ENCODE measurements at regions not wholly inside any gene's neighbourhood (a gene's known extent, or its start where the extent isn't known, plus 50 kb on each side); places are given as distances from the start of the nearest gene placed in this dataset.

DNA sequence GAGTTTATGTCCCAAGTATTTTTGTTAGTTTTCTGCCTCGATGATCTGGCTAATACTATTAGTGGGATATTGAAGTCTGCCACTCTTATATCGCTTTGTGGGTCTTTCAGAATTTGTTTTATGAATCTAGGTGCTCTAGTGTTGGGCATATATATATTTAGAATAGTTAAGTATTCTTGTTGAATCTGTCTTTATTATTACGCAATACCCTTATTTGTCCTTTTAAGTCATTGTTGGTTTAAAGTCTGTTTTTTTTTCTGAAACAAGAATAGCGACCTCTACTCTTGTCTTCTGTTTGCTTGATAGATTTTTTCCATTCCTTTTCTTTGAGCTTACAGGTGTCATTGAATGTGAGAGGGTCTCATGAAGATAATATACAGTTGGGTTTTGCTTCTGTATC, 239.0 kb downstream of the ASCL1 start:
- Mint-ChIP-seq H3K27me3 (no peaks in the 10 kb centered on the region), H3K4me3 (no peak overlapping the region), H3K36me3 (no peaks in the 10 kb centered on the region), H3K4me1 (no peaks in the 10 kb centered on the region), H3K27ac (no peak overlapping the region), H3K9me3 (peaks cover 3% of the 10 kb centered on the region)
- no peak for DNase-seq
- CTCF ChIA-PET = no interaction called here

DNA sequence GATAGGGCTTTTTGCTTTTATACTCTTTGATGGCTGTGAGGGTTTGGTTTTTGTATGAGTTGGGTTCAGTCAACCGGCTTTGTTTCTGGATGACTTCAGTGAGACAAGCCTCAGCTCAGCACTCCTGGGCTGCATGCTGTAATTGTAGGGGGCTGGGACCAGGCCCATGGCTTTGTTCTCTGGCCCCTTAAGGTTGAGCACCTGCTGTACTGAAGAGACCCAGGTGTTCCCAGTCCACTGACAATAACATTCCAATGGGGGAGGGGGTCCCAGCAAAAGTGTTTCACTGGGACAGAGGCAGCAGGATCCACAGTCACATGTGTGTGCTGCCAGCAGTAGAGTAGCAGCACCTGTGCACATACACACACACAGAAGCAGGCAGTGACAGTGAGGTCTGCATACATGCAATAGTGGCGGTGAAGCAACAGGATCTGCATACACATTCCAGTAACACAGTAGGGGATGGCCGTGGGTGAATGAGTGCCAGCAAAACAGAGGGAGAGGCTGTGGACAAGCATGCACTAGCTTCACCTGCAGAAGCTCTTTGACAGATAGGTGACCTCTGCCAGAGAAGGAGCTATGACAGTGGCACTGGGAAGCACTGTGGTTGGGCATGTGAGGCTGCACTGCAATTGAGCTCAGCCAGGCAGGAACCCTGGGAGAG, 240.4 kb downstream of the ASCL1 start:
- Mint-ChIP-seq H3K36me3 (no peaks in the 10 kb centered on the region), H3K27ac (no peak overlapping the region), H3K4me1 (no peaks in the 10 kb centered on the region), H3K9me3 (peaks cover 3% of the 10 kb centered on the region), H3K27me3 (no peaks in the 10 kb centered on the region), H3K4me3 (no peak overlapping the region)
- CTCF ChIA-PET = no interaction called here
- no peak for DNase-seq

DNA sequence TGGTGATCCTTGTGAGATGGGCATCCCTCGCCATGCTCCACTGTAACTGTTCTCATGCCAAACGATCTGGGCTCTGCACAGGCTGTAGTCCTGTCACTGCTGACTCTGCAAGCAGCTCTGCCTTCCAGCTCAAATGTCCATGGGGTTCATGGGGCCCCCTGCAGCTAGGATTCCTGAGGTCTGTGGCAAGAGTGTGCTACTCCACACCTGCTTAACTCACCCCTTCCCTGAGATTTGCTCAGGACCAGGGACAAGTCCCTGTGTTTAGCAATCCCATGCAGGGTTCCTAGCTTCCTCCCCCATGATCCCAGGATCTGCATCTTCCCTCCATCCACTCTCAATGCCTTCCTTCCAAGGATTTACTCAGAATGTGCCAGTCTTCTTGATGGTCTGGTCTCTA, 241.0 kb downstream of the ASCL1 start:
- Mint-ChIP-seq H3K4me3 (no peak overlapping the region), H3K36me3 (no peaks in the 10 kb centered on the region), H3K9me3 (peaks cover 3% of the 10 kb centered on the region), H3K27ac (no peak overlapping the region), H3K27me3 (no peaks in the 10 kb centered on the region), H3K4me1 (no peaks in the 10 kb centered on the region)
- DNase-seq = no peak
- CTCF ChIA-PET = no interaction called here

DNA sequence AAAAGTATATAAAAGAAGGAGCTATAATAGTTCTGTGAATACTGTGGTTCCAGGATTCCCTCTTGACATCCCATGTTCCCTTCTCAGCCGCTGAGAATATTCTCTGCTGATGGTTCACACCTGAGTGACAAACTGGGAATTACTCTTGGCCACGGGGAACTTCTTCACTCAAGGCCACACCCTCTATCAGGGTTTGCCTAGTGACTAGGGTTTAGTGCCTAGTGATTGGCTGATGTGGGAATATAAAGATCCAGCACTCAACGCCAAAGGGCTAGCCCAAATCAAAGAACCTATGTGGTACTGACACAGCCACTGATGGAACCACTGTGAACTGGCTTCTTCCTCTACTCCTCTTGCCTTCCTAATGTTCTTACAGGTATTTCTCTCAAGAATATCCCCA, 248.4 kb downstream of the ASCL1 start:
- CTCF ChIA-PET = interaction anchor here (0.6 kb wide), 1 partner anchor 301 kb away, joined by 3 read pairs; no protein-coding TSS in a partner anchor
- no peaks in the 10 kb centered on the region for H3K9me3 Mint-ChIP-seq
- H3K4me3 Mint-ChIP-seq = no peak overlapping the region
- H3K36me3 Mint-ChIP-seq = no peaks in the 10 kb centered on the region
- DNase-seq = no peak
- no peak overlapping the region for H3K27ac Mint-ChIP-seq
- H3K27me3 Mint-ChIP-seq = no peaks in the 10 kb centered on the region
- H3K4me1 Mint-ChIP-seq = no peaks in the 10 kb centered on the region

DNA sequence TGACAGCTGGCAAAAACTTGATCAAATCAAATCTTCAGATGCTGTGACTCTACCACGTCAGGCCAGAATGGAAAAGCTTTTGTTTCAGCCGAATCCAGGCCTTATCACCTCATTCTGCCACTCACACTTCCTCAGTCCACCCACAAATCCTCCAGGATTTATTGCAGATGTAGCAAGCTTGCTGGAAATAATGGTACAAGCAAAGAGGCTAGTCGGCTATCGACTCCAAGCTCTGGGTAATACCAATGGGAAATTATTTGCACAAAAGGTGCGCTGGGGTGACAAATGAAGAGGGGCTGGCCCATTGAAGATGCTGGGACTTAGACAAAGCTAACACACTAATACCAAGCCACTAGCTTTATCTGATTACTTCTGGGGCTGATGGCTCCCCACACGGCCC, 250.5 kb downstream of the ASCL1 start:
- Mint-ChIP-seq H3K4me3 (no peak overlapping the region), H3K36me3 (no peaks in the 10 kb centered on the region), H3K27ac (no peak overlapping the region), H3K4me1 (no peaks in the 10 kb centered on the region), H3K27me3 (no peaks in the 10 kb centered on the region), H3K9me3 (no peaks in the 10 kb centered on the region)
- DNase-seq = no peak
- CTCF ChIA-PET = no interaction called here

DNA sequence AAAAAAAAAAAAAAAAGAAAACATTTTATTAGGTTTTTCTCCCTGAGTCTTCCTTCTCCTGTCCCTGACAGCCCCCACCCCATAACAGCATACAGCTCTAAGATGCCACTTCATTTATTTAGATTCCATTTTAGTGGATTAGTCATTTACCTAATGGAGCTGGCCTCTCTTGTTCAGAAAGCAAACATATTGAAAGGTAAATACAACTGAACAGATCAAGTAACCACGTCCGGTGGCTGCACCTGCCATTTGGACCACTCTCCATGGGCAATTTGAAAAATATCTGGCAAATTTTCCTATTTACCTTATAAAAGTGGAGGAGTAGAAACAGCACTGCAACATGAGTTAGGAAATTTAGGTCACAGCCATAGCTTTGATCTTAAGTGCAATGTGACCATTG, 254.6 kb downstream of the C12orf42 start:
- Mint-ChIP-seq H3K27me3 (no peaks in the 10 kb centered on the region), H3K9me3 (no peaks in the 10 kb centered on the region), H3K4me3 (no peak overlapping the region), H3K36me3 (no peaks in the 10 kb centered on the region), H3K4me1 (no peaks in the 10 kb centered on the region), H3K27ac (no peak overlapping the region)
- DNase-seq = no peak
- CTCF ChIA-PET = no interaction called here

DNA sequence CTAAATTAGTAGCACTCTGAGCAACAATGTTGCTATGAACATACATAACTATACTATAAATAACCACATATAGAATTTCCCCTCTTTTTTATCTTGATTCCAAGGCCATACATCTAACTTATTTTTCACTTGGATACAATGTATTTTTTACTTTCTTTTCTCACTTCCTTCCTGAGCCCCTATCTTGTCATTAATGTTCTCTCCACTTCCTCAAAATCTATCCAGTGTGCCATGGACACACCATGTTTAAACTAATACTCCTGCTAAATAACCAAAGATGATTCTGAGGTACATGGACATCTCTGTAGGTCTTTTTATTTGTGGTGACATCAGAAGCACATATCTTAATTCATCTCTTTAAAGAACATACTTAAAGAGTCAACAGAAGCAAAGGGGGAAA, 251.2 kb downstream of the C12orf42 start:
- no peaks in the 10 kb centered on the region for H3K4me1 Mint-ChIP-seq
- no peak for DNase-seq
- H3K27me3 Mint-ChIP-seq = no peaks in the 10 kb centered on the region
- H3K4me3 Mint-ChIP-seq = no peak overlapping the region
- no peaks in the 10 kb centered on the region for H3K9me3 Mint-ChIP-seq
- CTCF ChIA-PET = no interaction called here
- no peaks in the 10 kb centered on the region for H3K36me3 Mint-ChIP-seq
- no peak overlapping the region for H3K27ac Mint-ChIP-seq

DNA sequence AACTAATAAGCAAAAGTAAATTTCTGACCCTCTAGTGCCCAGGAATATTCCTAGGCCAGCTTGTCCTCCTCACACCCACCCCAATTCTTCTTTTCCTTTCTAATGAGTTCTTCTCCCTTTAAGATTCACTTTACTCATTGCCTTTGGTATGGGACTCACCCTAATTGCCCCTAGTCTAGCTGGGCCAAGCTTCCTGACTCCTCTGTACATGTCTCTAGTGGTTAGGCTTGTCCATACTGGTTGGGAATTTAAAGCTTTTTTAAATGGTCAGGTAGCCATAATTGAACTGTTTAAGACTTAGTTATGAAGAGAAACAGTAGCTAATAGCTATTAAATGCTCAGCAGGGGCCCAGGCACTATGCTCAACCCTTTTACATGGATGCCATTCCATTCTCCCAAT, 248.2 kb downstream of the C12orf42 start:
- DNase-seq = no peak
- H3K4me1 Mint-ChIP-seq = no peaks in the 10 kb centered on the region
- no peaks in the 10 kb centered on the region for H3K36me3 Mint-ChIP-seq
- CTCF ChIA-PET = no interaction called here
- no peak overlapping the region for H3K27ac Mint-ChIP-seq
- no peaks in the 10 kb centered on the region for H3K27me3 Mint-ChIP-seq
- peaks cover 2% of the 10 kb centered on the region for H3K9me3 Mint-ChIP-seq
- no peak overlapping the region for H3K4me3 Mint-ChIP-seq

DNA sequence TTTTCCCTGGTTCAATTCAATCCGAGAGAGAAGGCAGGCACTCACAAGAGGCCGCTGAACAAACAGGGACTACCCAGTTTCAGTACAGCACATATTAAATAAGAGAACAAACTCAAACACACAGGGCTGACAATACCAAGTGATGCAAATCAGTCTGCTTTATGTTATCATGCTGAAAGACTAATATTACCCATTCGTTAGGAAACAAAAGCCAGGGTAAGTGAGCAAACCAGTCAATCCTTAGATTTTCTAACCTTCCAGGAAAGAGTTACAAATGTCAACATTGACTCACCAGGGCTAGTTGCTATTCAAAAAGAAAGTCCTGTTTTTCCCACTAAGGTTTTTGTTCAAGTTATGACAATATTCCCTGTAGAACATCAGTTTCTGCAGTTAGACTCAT, 246.2 kb downstream of the C12orf42 start:
- H3K4me3 Mint-ChIP-seq = no peak overlapping the region
- no peak overlapping the region for H3K27ac Mint-ChIP-seq
- DNase-seq = no peak
- no peaks in the 10 kb centered on the region for H3K36me3 Mint-ChIP-seq
- peaks cover 2% of the 10 kb centered on the region for H3K9me3 Mint-ChIP-seq
- no peaks in the 10 kb centered on the region for H3K27me3 Mint-ChIP-seq
- no peaks in the 10 kb centered on the region for H3K4me1 Mint-ChIP-seq
- CTCF ChIA-PET = no interaction called here

DNA sequence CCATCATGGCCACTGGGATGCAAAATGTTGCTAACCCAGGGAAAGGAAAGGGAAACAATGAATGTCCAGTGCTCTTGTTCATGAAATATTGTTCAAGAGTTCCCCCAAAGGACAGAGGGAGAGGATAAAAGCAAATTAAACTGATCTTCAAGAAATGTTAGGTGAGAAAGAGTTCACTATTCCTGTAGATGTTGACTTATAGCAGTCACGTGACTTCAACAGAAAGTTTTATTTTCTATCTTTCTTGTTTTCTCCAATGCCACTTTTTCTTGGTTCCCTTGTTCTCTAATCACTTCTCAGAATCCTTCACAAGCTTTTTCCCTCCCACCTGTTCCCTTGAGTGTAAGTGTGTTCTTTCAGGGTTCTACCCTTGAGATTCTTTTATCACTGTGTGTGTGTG, 245.3 kb downstream of the C12orf42 start:
- H3K36me3 Mint-ChIP-seq = no peaks in the 10 kb centered on the region
- H3K9me3 Mint-ChIP-seq = peaks cover 2% of the 10 kb centered on the region
- DNase-seq = no peak
- no peak overlapping the region for H3K27ac Mint-ChIP-seq
- CTCF ChIA-PET = no interaction called here
- no peaks in the 10 kb centered on the region for H3K4me1 Mint-ChIP-seq
- H3K4me3 Mint-ChIP-seq = no peak overlapping the region
- no peaks in the 10 kb centered on the region for H3K27me3 Mint-ChIP-seq

All from activated naive CD4-positive, alpha-beta T cell treated with anti-CD3 and anti-CD28 coated beads, Interleukin-2, amount 10 ng/mL, durations not matched to agents 7 days and 5 days (primary cell).